ENCODE measurements at regions not wholly inside any gene's neighbourhood (a gene's known extent, or its start where the extent isn't known, plus 50 kb on each side); places are given as distances from the start of the nearest gene placed in this dataset.

- TF ChIP-seq POLR2AphosphoS5 (IDR thresholded peaks at IDR 0.05; ENCODE audit: borderline replicate concordance, low read depth, low read length) = no peak
- no peak for TF ChIP-seq EZH2 (IDR thresholded peaks at IDR 0.05)
- TF ChIP-seq FOXP2 (optimal IDR thresholded peaks at IDR 0.05; ENCODE audit: control extremely low read depth, extremely low read length, insufficient read depth) = no peak
Observed at GRCh38 chr16:6897876-6898485, 434.7 kb upstream of the RBFOX1 start.

All from SK-N-MC (cell line).